WTC11 (cell line): ENCODE measurements at regions not wholly inside any gene's neighbourhood (a gene's known extent, or its start where the extent isn't known, plus 50 kb on each side); places are given as distances from the start of the nearest gene placed in this dataset.

Source experiments
- HMGXB4 ChIP-seq: sonication (generic); formaldehyde crosslinking; IDR thresholded peaks from 2 replicates; pipeline ENCODE4 v1.8.1; 2023; ENCODE audit warnings: mild to moderate bottlenecking, moderate library complexity, missing genetic modification reagents
- MAX ChIP-seq: sonication (generic); formaldehyde crosslinking; IDR thresholded peaks from 2 replicates; pipeline ENCODE4 v1.8.0; 2022; ENCODE audit warnings: mild to moderate bottlenecking, missing genetic modification reagents
- MXD4 ChIP-seq: fragments of 250-450 bp; sonication (Bioruptor Pico); IDR thresholded peaks from 2 replicates; pipeline ENCODE4 v1.8.0; 2021; ENCODE audit warnings: mild to moderate bottlenecking, moderate library complexity, borderline replicate concordance
- MYBL2 ChIP-seq: sonication (generic); formaldehyde crosslinking; IDR thresholded peaks from 2 replicates; pipeline ENCODE4 v1.8.1; 2023; ENCODE audit warnings: mild to moderate bottlenecking, moderate library complexity, missing genetic modification reagents
- SP1 ChIP-seq: sonication (generic); formaldehyde crosslinking; conservative IDR thresholded peaks from 2 replicates; pipeline ENCODE4 v1.8.1; 2022; ENCODE audit warnings: missing genetic modification reagents
- TF ChIP-seq, protein P1 (sequence below): fragments of 200-600 bp; IDR thresholded peaks from 2 replicates; pipeline ENCODE4 v1.8.0; 2022; ENCODE audit warnings: antibody characterized with exemption
- TF ChIP-seq, protein P2 (sequence below): sonication (generic); formaldehyde crosslinking; IDR thresholded peaks from 2 replicates; pipeline ENCODE4 v1.8.1; 2023; ENCODE audit warnings: mild to moderate bottlenecking, missing genetic modification reagents, moderate library complexity
- TF ChIP-seq, protein P3 (sequence below): sonication (generic); formaldehyde crosslinking; IDR thresholded peaks from 2 replicates; pipeline ENCODE4 v1.8.0; 2022; ENCODE audit warnings: mild to moderate bottlenecking, missing genetic modification reagents
- TF ChIP-seq, protein P4 (sequence below): sonication (generic); formaldehyde crosslinking; IDR thresholded peaks from 2 replicates; pipeline ENCODE4 v1.8.1; 2023; ENCODE audit warnings: mild to moderate bottlenecking, missing genetic modification reagents

GRCh38 chr10:63889803-63890202 lies 368.6 kb downstream of the REEP3 start:
- TF ChIP-seq, protein P1, sequence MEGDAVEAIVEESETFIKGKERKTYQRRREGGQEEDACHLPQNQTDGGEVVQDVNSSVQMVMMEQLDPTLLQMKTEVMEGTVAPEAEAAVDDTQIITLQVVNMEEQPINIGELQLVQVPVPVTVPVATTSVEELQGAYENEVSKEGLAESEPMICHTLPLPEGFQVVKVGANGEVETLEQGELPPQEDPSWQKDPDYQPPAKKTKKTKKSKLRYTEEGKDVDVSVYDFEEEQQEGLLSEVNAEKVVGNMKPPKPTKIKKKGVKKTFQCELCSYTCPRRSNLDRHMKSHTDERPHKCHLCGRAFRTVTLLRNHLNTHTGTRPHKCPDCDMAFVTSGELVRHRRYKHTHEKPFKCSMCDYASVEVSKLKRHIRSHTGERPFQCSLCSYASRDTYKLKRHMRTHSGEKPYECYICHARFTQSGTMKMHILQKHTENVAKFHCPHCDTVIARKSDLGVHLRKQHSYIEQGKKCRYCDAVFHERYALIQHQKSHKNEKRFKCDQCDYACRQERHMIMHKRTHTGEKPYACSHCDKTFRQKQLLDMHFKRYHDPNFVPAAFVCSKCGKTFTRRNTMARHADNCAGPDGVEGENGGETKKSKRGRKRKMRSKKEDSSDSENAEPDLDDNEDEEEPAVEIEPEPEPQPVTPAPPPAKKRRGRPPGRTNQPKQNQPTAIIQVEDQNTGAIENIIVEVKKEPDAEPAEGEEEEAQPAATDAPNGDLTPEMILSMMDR, result no peak
- TF ChIP-seq MAX (CRISPR knock-in tag) (no peak), HMGXB4 (CRISPR knock-in tag) (no peak), MXD4 (CRISPR knock-in tag) (no peak), MYBL2 (CRISPR knock-in tag) (no peak), SP1 (CRISPR knock-in tag) (no peak)
- TF ChIP-seq, protein P2, sequence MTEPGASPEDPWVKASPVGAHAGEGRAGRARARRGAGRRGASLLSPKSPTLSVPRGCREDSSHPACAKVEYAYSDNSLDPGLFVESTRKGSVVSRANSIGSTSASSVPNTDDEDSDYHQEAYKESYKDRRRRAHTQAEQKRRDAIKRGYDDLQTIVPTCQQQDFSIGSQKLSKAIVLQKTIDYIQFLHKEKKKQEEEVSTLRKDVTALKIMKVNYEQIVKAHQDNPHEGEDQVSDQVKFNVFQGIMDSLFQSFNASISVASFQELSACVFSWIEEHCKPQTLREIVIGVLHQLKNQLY (CRISPR knock-in tag), result no peak
- TF ChIP-seq, protein P3, sequence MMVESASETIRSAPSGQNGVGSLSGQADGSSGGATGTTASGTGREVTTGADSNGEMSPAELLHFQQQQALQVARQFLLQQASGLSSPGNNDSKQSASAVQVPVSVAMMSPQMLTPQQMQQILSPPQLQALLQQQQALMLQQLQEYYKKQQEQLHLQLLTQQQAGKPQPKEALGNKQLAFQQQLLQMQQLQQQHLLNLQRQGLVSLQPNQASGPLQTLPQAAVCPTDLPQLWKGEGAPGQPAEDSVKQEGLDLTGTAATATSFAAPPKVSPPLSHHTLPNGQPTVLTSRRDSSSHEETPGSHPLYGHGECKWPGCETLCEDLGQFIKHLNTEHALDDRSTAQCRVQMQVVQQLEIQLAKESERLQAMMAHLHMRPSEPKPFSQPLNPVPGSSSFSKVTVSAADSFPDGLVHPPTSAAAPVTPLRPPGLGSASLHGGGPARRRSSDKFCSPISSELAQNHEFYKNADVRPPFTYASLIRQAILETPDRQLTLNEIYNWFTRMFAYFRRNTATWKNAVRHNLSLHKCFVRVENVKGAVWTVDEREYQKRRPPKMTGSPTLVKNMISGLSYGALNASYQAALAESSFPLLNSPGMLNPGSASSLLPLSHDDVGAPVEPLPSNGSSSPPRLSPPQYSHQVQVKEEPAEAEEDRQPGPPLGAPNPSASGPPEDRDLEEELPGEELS (CRISPR knock-in tag), result no peak
- TF ChIP-seq, protein P4, sequence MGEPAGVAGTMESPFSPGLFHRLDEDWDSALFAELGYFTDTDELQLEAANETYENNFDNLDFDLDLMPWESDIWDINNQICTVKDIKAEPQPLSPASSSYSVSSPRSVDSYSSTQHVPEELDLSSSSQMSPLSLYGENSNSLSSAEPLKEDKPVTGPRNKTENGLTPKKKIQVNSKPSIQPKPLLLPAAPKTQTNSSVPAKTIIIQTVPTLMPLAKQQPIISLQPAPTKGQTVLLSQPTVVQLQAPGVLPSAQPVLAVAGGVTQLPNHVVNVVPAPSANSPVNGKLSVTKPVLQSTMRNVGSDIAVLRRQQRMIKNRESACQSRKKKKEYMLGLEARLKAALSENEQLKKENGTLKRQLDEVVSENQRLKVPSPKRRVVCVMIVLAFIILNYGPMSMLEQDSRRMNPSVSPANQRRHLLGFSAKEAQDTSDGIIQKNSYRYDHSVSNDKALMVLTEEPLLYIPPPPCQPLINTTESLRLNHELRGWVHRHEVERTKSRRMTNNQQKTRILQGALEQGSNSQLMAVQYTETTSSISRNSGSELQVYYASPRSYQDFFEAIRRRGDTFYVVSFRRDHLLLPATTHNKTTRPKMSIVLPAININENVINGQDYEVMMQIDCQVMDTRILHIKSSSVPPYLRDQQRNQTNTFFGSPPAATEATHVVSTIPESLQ (CRISPR knock-in tag), result no peak
